ENCODE measurements at regions not wholly inside any gene's neighbourhood (a gene's known extent, or its start where the extent isn't known, plus 50 kb on each side); places are given as distances from the start of the nearest gene placed in this dataset.

- Histone ChIP-seq H3K27ac (no peak overlapping the region), H3K36me3 (no peaks in the 10 kb centered on the region), H3K4me1 (no peaks in the 10 kb centered on the region), H3K9me3 (no peaks in the 10 kb centered on the region), H3K4me3 (no peak overlapping the region), H3K27me3 (no peaks in the 10 kb centered on the region)
- DNase-seq, result no peak
- intact Hi-C loops (cut with DNase I), result no loop called here
- WGBS, 2 donors, result 74 to 81% methylated on average over 12 to 17 of the region's 20 CpGs
- TF ChIP-seq CTCF (IDR thresholded peaks at IDR 0.05) (no peak), POLR2A (IDR thresholded peaks at IDR 0.05) (no peak)
Measured at GRCh38 chr2:126836761-126837679, 61.7 kb upstream of the TEX51 start.

- Histone ChIP-seq H3K4me1 (no peaks in the 10 kb centered on the region), H3K36me3 (no peaks in the 10 kb centered on the region), H3K9me3 (no peaks in the 10 kb centered on the region), H3K27me3 (no peaks in the 10 kb centered on the region), H3K4me3 (no peak overlapping the region), H3K27ac (no peak overlapping the region)
- 39 to 61% methylated on average over 4 to 9 of the region's 11 CpGs for WGBS, 2 donors
- intact Hi-C loops (cut with DNase I), result no loop called here
- TF ChIP-seq CTCF (IDR thresholded peaks at IDR 0.05), result no peak
- no peak for TF ChIP-seq POLR2A (IDR thresholded peaks at IDR 0.05)
- DNase-seq, result no peak
Measured at GRCh38 chr2:126837966-126838715, 60.5 kb upstream of the TEX51 start.

- intact Hi-C loops (cut with DNase I), result no loop called here
- no peak for TF ChIP-seq CTCF (IDR thresholded peaks at IDR 0.05)
- no peak for TF ChIP-seq POLR2A (IDR thresholded peaks at IDR 0.05)
- H3K27me3 ChIP-seq, result no peaks in the 10 kb centered on the region
- WGBS, 2 donors, result 27 to 80% methylated on average over 1 to 3 of the region's 3 CpGs
- H3K36me3 ChIP-seq, result no peaks in the 10 kb centered on the region
- no peak overlapping the region for H3K27ac ChIP-seq
- no peaks in the 10 kb centered on the region for H3K4me1 ChIP-seq
- H3K4me3 ChIP-seq, result no peak overlapping the region
- no peaks in the 10 kb centered on the region for H3K9me3 ChIP-seq
- DNase-seq, result no peak
Measured at GRCh38 chr2:126838716-126838985, 60.0 kb upstream of the TEX51 start.

- Histone ChIP-seq H3K36me3 (no peaks in the 10 kb centered on the region), H3K4me3 (no peak overlapping the region), H3K27ac (no peak overlapping the region), H3K9me3 (no peaks in the 10 kb centered on the region), H3K4me1 (no peaks in the 10 kb centered on the region), H3K27me3 (no peaks in the 10 kb centered on the region)
- intact Hi-C loops (cut with DNase I), result no loop called here
- DNase-seq, result no peak
- TF ChIP-seq POLR2A (IDR thresholded peaks at IDR 0.05) (no peak), CTCF (IDR thresholded peaks at IDR 0.05) (no peak)
Measured at GRCh38 chr2:126839796-126840195, 58.9 kb upstream of the TEX51 start.

GRCh38 chr2:126843081-126843480 is 55.6 kb upstream of the TEX51 start:
- no peak for DNase-seq
- Histone ChIP-seq H3K27me3 (no peaks in the 10 kb centered on the region), H3K27ac (no peak overlapping the region), H3K4me1 (no peaks in the 10 kb centered on the region), H3K9me3 (no peaks in the 10 kb centered on the region), H3K36me3 (no peaks in the 10 kb centered on the region), H3K4me3 (no peak overlapping the region)
- intact Hi-C loops (cut with DNase I), result no loop called here
- no peak for TF ChIP-seq CTCF (IDR thresholded peaks at IDR 0.05)
- 27 to 38% methylated on average over 1 of the region's 1 CpG for WGBS, 2 donors
